ENCODE measurements at regions not wholly inside any gene's neighbourhood (a gene's known extent, or its start where the extent isn't known, plus 50 kb on each side); places are given as distances from the start of the nearest gene placed in this dataset.

GRCh38 chr2:107621186-107622165 is 205.2 kb upstream of the RGPD4 start:
- no peak for TF ChIP-seq CTCF (IDR thresholded peaks at IDR 0.05; ENCODE audit: control extremely low read depth, extremely low read depth)
- WGBS, 2 donors: 74 to 87% methylated on average over 5 of the region's 5 CpGs
- Histone ChIP-seq H3K9me3 (ENCODE audit: control insufficient read depth in 4 of 4, insufficient read depth in 3 of 4, low read length in 3 of 4) (peaks cover 0 to 7% (median 0%) of the 10 kb centered on the region in 4 donors), H3K27me3 (ENCODE audit: control insufficient read depth in 3 of 3, insufficient read depth in 3 of 3, low read length in 2 of 3) (no peaks in the 10 kb centered on the region), H3K27ac (ENCODE audit: low read depth in 1 of 2, low read length in 1 of 2) (no peak overlapping the region), H3K36me3 (ENCODE audit: control insufficient read depth in 4 of 4, insufficient read depth in 4 of 4, low read length in 4 of 4) (no peaks in the 10 kb centered on the region), H3K4me3 (no peak overlapping the region), H3K4me1 (ENCODE audit: control insufficient read depth in 5 of 5, insufficient read depth in 5 of 5, low read length in 5 of 5) (no peaks in the 10 kb centered on the region), H3K9ac (ENCODE audit: insufficient read depth in 1 of 2, low read length in 2 of 2) (no peak overlapping the region)
- DNase-seq (no peak), ATAC-seq (ENCODE audit: insufficient read depth, low FRiP score) (no peak)

DNA sequence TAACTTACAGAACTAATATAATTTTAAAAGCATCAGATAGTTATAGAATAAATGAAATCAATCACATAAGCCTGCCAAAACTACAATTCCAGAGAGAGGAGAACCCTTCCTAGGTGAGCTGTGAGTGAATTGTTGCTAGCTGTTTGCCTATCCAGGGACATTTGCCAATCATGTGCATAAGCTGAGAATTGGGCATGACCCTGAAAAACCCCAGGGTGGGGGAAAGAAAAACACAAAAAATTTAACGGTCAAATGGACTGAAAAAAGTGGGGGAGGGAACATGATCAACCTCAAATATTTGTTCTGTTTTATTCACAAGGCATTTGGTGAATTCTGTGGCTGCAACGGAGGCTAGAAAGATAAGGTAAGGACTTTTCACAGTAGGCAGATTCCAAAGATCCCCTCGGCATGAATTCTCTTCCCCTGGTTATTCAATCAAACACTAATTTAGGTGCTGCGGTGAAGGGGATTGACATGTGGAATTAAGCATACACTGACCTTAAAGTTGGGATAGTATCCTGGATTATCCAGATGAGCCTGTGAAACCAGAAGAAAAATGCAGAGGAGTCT is 203.9 kb upstream of the RGPD4 start:
- Histone ChIP-seq H3K27ac (ENCODE audit: low read depth in 1 of 2, low read length in 1 of 2) (no peak overlapping the region), H3K4me1 (ENCODE audit: control insufficient read depth in 5 of 5, insufficient read depth in 5 of 5, low read length in 5 of 5) (no peaks in the 10 kb centered on the region), H3K36me3 (ENCODE audit: control insufficient read depth in 4 of 4, insufficient read depth in 4 of 4, low read length in 4 of 4) (no peaks in the 10 kb centered on the region), H3K9me3 (ENCODE audit: control insufficient read depth in 4 of 4, insufficient read depth in 3 of 4, low read length in 3 of 4) (peaks cover 0 to 4% (median 0%) of the 10 kb centered on the region in 4 donors), H3K27me3 (ENCODE audit: control insufficient read depth in 3 of 3, insufficient read depth in 3 of 3, low read length in 2 of 3) (no peaks in the 10 kb centered on the region), H3K4me3 (no peak overlapping the region), H3K9ac (ENCODE audit: insufficient read depth in 1 of 2, low read length in 2 of 2) (no peak overlapping the region)
- DNase-seq: no peak
- 65 to 85% methylated on average over 4 of the region's 4 CpGs for WGBS, 2 donors
- ATAC-seq (ENCODE audit: insufficient read depth, low FRiP score): no peak
- TF ChIP-seq CTCF (IDR thresholded peaks at IDR 0.05; ENCODE audit: control extremely low read depth, extremely low read depth): no peak

DNA sequence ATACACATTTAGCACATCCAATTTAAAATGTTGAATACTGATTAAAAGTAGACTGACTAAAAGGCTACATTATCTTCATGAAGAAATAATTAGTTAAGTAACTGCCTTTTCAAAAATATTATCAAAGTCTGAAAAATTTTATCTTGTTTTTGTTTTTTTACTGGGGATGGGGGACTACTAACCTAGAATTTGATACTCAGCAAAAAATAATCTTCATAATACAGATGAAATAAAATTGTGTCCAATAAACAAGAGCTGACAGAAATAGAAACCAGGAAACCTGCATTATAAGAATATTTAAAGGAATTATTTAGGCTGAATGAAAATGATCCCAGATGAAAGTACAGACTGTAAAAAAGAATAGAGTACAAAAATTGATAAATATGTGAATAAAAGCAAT is 200.7 kb upstream of the RGPD4 start:
- DNase-seq: no peak
- H3K27me3 ChIP-seq (ENCODE audit: control insufficient read depth in 3 of 3, insufficient read depth in 3 of 3, low read length in 2 of 3): no peaks in the 10 kb centered on the region
- H3K36me3 ChIP-seq (ENCODE audit: control insufficient read depth in 4 of 4, insufficient read depth in 4 of 4, low read length in 4 of 4): no peaks in the 10 kb centered on the region
- H3K4me3 ChIP-seq: no peak overlapping the region
- no peak overlapping the region for H3K27ac ChIP-seq (ENCODE audit: low read depth in 1 of 2, low read length in 1 of 2)
- no peaks in the 10 kb centered on the region for H3K4me1 ChIP-seq (ENCODE audit: control insufficient read depth in 5 of 5, insufficient read depth in 5 of 5, low read length in 5 of 5)
- no peak overlapping the region for H3K9ac ChIP-seq (ENCODE audit: insufficient read depth in 1 of 2, low read length in 2 of 2)
- no peak for ATAC-seq (ENCODE audit: insufficient read depth, low FRiP score)
- peaks cover 0 to 2% (median under 1%) of the 10 kb centered on the region in 4 donors for H3K9me3 ChIP-seq (ENCODE audit: control insufficient read depth in 4 of 4, insufficient read depth in 3 of 4, low read length in 3 of 4)
- no peak for TF ChIP-seq CTCF (IDR thresholded peaks at IDR 0.05; ENCODE audit: control extremely low read depth, extremely low read depth)
